NCI-H2081 treated with DMSO at 0.1 percent for 48 hours (cell line): ENCODE measurements at regions not wholly inside any gene's neighbourhood (a gene's known extent, or its start where the extent isn't known, plus 50 kb on each side); places are given as distances from the start of the nearest gene placed in this dataset.

Experiments
- DNase-seq: peaks from one replicate; lab custom pipeline; 2025; lab: John Stamatoyannopoulos, UW

DNA sequence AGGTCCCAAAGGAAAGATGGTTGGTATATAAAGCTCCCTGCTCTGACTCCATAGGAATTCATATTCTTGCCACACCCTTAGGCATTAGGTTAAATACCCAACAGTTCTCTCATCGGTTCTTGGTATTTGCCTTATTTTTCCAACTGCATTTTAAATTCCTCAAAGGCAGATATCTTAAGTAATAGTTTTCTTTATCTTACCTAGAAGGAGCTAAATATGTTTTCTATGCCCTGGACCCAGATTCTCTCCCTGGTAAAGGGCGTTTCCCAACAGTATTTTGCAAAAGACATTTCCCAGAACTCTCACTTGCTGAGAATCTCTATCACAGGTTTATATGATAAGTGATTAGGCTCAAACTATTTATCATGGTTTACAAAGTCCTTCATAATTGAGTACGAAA, 158.6 kb upstream of the BDNF start:
- DNase-seq, result no peak

DNA sequence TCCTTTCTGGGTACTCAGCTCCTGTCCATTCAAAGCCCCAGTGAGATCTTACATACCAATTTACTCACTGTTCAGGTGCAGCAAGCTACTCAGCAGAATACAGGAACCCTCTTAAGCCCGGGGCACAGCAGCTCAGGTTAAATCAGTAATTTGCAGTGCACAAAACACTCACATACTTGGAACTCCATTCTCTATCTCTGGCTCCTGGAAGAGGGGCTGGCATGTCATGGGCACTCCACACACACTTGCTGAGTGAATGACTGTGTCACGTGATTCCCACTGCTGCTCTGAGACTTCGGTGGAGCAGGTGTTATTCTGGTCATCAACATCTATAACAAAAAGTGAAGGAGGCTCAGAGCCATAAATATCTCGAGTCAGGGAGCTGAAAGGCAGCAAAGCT, 157.3 kb upstream of the BDNF start:
- no peak for DNase-seq

DNA sequence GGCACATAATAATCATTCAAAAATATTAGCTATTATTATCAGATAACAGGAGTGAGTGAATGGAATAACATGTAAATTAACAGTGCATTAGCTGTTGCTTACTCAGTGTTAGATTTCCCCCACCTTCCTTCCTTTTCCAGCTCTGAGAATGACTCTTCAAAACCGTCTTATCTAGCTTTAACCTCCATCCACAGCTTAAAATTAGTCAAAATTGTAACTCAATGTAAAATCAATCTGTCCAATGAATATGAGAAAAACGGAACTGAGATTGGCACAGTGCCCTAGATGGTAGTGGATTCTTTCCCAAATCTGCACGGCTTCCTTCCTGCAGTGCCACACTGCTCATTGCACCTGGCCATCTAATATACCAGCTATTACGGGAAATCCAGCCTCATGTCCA, 156.8 kb upstream of the BDNF start:
- no peak for DNase-seq

DNA sequence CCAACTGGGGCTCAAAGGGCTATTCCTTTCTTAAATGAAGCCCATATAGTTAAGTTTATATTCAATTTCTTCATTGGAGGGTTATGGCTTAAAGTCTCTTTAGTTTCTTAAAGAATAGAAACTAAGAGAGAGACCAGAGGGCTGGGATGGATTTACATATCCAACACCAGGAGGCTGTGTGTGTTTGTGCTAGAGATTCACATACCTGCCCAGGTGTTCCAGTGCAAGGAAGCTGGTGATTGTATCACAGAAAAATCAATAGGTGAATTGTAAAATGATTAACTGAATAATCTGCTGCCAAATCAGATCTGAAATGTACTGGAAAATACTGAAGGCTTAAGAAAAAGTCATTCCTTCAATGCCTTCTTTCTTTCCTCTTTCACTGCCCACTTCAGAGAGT, 148.2 kb upstream of the BDNF start:
- no peak for DNase-seq

DNA sequence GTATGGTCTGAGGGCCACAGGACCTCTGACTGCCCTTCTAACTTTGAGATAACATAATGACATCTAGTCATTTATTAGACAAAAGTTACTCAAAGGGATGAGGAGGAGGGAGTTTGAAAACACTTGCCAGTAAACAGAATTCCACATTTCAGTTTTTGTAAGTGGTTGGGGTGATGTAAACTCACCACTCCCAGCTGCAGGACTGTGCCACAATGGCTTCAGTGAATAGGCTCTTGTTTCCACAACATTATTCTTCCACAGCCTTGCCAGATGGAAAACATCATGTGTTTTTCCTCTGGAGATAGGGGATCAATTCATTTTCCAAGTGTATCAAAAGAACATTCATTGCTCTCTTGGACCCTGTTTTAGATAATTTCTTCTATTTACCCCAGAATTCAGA, 147.2 kb upstream of the BDNF start:
- DNase-seq, result no peak

DNA sequence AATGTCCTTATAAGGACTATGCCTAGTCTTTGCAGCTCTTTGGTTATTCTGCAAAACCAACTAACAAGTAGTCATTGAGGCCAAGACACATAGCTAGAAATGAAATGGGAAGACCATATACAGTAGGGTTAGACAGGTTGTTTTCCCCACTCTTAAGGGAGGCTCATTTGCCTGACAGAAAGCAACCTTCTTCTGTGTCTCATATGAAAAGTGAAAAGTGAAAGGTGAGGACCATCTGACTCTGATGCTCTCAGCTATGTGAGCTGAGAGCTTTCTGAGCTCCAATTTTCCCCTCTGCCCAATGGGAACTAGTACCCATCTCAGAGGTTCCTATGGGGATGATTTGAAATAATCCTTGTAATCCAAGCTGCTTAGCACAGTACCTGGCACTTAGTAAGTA, 142.0 kb upstream of the BDNF start:
- no peak for DNase-seq

DNA sequence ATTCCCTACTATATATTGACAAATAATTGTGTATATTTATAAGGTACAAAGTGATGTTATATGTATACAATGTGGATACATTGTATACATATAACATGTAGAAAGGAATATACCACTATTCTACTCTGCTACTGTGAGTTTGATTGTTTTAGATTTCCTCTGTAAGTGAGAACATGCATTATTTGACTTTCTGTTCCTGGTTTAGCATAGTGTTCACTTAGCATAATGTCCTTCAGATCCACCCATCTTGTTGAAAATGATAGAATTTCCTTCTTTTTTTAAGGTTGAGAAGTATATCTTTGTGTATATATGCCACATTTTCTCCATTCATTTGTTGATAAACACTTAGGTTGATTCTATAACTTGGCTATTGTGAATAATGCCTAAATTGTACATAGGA, 140.8 kb upstream of the BDNF start:
- no peak for DNase-seq

DNA sequence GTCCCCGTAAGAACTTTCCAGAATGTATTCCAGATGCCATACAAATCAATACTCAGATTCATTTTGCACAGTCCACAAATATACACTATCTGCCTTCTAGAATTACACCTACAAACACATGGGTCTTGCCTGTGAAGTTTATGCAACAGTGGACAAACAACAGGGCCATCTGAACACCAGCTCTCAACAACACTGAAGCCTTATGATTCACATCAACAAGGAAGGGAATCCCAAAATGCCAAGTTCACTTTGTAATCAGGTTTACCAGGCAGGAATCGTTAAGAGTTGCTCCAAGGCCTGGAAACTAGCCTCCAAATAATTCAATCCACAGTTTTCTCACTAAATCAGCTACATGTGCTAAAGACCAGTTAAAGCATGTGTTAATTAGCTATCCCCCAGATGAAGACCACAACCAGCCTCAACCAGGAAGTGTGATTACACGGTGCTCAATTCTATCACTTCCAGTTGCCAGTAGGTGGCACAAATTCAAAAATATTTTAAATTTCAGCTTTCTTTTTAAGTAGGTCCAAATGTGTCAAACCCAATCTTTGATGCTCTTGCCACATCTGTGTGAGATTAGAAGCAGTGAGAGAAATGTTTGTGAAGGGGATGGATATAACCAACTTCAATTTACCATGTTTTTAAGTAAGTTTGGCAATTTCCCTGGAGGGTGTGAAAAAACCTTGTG, 139.1 kb upstream of the BDNF start:
- no peak for DNase-seq

DNA sequence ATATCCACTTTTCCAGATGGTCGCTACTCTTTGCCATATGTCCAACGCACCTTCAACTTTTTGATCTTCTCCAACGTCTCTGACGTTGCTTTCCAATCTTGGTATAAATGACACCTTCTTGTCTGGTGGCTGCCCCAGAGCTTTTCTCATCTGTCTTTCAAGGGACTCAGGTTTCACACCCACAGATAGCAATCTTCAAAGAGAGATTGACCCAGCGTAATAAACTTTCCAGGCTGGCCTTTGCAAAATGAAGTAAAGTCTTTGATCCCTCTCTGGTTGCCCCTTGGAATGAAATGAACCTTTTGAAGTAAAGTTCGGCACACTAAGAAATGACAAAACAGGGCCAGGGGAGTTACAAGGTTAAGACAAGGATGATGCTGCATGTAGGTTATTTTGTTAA, 138.4 kb upstream of the BDNF start:
- DNase-seq, result no peak

DNA sequence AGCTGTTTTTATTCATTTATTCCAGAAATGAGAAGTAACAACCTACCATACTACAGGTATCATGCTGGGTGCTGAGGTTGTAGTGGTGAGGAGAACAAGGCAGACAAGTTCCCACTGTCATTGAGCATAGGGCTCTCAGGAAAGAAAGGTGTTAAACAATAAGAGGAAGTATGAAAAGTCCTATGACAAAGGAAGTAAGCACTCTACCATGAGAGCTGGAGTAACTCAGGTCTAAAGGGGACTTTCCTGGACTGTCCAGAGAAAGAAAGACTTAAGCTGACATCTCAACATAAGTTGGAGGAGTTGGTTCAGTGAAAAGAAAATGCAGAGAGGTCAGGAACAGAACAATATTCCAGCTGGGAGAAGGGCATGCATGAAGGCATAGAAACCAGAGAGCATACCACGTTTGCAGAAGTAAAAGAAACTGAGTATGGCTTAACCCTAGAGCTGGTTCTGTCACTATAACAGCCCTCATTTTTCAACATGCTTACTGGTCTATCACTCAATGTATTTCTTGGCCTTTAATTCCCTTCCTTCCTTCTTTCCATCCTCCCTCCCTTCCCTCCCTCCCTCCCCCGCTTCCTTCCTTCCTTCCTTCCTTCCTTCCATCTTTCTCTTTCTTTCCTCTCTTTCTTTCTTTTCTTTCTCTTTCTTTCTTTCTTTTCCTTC, 137.8 kb upstream of the BDNF start:
- no peak for DNase-seq

DNA sequence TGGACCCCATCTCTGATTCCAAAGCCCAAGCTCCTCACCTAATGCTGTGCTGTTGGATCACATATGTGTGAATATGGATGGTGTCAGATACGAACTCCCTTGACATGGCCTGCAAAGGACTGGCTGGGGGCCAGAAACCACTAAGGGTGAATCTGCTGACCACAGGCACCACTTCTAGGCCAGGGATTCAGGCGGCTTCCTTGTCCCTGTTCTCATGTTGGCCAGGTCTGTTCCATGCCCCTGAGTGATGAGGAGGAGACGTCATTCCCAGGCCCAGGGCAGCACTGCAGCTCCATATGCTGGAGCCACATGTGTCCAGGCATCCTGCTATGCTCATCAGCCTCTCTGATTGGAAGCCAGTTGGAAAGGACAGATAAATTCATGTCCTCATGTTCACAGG, 130.0 kb upstream of the BDNF start:
- DNase-seq, result no peak

DNA sequence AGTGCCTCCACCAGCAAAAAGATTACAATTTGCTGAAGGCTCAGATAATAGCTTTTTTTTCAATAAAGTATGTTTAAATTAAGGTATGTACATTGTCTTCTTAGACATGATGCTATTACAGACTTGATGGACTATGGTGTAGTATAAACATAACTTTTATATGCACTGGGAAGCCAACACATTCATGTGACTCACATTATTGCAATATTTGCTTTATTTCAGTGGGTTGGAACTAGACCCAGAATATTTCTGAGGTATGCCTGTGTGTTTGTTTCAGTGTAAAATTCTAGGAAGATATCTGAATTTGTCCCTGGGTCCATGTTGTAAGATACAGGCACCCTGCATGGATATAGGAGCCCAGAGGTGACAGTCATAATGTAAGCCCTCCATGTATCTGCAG, 120.0 kb upstream of the BDNF start:
- DNase-seq, result no peak

DNA sequence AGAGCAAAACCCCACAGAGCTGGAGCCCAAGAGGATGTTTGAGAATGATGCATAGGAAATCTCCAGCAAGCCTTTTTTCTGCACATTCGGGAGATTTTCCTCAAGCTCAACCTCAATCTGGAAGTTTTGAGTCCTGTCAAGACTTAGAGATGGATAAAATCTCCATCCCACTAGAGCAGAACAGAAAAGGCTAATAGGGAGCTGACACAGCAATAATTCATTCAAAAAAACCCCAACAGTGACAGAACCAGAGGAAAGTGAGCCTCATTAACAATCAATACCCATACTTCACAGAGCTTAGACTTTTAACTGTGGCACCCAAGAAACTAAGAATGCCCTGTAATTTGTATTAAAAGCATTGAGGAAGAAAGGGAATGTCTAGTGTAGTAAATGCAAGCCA, 115.9 kb upstream of the BDNF start:
- DNase-seq, result no peak

DNA sequence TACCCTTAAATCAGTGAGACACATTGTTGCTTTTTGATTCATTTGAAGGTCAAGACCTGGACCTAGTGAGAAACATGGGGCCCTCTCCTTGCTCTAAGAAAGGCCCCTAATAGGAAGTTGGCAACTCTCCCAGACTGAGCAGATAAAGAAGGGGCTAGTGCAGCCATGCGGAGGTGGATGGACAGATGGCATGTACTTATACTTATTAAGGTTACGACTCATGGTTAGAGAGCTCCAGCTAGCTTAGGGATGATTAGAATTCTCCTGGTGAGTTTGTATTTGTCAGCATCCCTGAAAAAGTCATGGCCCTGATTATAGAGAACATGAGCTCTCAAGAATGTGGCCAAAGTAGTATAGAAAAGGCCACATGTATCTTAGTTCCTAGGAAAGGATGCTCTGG, 112.1 kb upstream of the BDNF start:
- DNase-seq, result no peak

DNA sequence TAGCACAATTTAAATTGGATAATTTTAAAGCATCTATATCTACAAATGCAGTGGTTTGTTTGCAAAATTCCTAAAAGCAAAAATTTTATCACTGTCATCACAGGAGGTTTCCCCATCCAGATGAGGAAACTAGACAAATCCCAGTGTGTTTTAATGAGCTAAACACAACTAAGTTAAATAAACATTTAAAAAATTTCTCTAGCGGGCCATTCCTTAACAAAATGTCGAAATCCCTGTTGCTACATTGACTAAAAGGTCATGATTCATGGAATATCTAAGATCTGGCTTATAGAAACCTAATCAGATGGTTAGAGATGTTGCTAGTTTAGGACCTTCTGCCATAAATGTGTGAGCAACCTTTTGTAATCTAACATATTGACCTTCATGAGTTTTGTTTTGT, 107.3 kb upstream of the BDNF start:
- no peak for DNase-seq

DNA sequence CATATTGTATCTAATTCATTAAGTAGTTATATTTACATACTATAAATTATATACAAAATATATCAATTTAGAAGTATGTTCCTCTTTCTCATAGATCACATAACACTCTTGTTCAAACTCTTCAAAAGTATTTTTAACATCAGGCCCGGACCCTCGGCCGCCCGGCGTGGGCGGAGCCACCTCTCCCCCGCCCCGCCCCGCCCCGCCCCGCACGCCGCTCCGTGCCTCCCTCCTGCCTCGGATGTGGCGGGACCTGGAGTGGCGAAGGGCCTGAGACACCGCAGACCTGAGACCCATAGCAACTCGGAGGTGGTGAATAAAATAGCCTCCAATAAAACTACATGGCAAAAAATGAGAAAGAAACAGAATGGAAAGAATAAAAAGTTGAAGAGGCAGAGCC, 105.9 kb upstream of the BDNF start:
- no peak for DNase-seq

DNA sequence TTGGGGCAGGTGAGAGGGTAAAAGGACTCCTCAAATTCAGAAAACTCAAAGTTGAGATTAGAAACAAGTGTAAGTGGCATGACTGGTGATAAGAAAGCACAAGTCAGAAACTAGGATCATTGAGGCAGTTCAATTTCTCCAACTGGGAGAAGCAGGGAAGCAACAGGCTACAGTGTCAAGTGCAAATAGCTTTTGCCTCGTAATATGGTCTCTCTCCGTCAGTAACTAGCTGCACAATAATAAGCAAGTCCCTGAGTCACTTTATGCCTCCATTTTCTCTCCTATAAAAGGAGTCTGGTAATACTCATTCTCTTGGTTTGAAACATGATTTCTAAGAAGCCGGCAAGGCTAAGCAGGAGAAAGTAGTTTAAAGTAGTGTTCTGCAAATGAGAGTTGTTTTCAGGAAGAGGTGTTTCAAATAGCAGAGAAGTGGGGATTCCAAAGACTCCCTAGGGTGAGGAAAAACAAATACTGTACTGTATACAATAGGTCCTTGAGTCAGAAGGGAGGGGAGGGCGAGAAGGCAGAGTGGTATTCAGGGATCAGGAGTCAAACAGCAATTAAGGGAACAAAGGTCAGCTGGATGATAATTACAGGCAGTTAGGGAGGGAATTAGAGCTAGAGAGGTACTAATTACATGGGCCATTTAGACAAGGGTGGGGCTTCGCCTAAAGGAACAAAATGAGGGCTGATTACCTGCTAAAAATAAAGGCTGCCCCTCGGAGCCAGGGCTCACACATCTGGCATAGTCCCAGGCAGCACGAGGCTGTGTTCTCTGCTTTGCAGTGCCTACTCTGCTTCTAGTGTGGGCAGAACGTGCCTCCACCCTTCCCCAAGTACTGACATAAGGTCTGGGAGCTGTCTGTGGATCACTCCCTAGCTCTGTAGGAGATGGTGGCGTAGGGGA, 96.0 kb upstream of the BDNF start:
- peak; percentile 84 for DNase-seq

DNA sequence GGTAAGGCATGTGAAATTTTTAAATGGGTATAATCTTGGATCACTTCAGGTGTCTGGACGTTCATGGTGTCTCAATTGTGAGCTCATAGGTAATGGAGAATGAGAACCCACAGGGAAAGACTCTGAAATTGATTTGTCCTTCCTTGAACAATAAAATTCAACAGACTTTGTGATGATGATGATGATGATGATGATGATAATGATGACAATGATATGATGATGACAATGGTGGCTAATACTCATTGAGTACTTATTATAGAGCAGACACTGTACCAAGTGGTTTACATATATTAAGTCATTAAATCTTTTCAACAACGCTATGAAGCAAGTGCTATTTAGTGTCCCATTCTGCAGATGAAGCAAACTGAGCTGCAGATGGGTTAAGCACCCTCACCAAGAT, 86.6 kb upstream of the BDNF start:
- DNase-seq, result no peak

DNA sequence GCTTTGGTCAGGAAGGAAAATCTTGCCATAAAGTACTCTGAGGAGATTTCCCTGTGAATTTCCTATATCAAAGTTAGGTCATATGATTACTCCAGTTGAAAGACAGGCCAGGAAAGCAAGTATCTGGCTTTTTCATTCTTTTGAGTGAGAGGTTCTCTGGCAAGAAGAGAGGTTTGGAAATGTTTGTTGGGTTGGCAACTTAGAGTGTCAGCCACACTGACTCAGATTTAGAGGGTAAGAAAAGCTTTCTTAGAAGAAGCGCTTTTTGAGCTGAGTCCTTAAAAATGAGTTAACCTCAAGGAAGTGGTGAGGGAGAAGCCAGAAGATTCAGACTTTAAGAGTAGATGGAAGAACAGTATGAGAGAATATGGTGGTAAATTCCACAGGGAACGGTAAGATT, 86.1 kb upstream of the BDNF start:
- no peak for DNase-seq

DNA sequence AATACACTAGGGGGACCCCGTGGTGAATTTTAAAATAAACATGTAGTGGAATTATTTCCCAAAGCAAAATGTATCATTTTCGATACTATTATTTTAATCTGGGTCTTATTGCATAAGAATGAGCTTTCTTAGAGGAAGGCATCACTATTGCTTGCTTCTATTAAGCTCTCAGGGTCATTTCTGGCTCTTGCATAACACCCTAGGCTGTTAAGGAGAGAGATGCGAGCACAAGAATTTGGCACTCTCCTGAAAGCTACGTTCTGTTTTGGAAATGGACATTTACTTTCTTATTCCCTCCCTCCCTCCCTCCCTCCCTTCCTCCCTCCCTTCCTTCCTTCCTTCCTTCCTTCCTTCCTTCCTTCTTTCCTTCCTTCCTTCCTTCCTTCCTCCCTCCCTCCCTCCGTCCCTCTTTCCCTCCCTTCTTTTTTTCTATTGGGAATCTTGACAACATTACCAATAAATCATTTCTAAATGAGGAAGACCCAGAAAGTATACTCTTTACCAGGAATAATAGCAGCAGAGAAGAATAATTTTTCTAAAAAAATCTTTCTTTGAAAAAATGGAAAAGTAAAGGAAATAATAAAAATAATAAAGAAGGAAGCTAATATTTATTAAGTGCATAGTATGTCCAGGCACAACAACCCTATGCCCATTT, 83.6 kb upstream of the BDNF start:
- DNase-seq, result no peak

DNA sequence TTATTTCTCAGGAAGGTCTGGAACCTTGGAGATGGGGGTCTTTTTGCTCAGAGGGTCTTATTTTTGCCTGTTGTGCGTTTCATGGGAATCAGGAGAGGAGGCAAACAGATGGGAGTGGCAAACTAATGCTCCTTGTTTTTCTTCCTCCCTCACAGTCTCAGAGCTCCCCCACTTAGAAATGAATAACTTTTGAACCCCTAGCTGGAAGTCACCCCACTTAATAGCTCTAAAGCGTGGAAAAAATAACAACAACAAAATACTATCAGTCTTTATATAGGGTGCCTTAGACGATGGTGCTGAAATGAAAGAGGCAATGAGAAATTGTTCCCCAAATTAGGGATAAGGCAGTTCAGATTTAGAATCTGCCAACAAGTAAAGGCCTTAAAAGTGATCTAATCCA, 76.8 kb upstream of the BDNF start:
- no peak for DNase-seq

DNA sequence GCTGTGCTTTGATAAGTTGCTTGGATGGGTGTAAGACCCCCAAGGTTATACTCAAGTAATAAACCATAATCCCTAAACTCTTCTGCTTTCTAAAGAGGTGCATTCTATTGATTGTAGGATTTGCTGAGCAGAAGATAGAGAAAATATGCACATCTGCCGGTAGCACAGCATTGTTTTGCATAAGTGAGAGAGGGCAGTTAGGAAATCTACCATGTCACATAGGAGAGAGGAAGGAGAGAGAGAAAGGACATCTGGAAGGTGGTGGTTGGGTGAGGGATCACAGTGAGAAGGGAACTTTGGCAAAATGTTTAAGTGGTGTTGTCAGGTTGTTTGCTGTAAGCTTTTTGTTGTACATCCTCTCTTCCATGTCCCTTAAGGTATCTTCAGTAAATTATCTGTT, 73.6 kb upstream of the BDNF start:
- DNase-seq, result no peak

DNA sequence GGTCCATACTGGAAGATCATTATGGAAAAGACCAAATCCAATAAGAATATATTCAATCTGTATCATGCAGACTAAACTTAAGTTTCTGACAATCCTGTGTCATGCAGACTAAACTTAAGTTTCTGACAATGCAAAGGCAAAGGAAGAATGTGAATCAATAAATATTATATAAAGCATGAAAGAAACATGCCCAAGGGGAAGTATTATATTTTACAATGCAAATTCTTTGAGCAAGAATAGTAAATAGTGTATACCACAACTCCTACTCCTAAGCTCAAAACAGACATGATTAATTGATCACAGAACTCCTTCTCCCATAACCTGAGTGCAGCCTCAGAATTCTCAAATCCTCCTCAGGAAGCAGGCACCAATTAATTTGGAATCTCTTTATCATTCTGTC, 71.3 kb upstream of the BDNF start:
- DNase-seq, result no peak
